HFF-Myc (cell line): ENCODE measurements at regions not wholly inside any gene's neighbourhood (a gene's known extent, or its start where the extent isn't known, plus 50 kb on each side); places are given as distances from the start of the nearest gene placed in this dataset.

Experiments used
- DNase-seq: peaks from one replicate; pipeline ENCODE4 v3.0.0-alpha.2; 2011; ENCODE audit warnings: low read depth; ENCODE audit errors: extremely low read depth
- H3K4me3 ChIP-seq: replicated peaks from 2 replicates; pipeline ENCODE4 v1.5.1; 2011; ENCODE audit warnings: low read depth, mild to moderate bottlenecking, control low read depth, low read length
- TF ChIP-seq, protein P1 (sequence below): IDR thresholded peaks from 2 replicates; pipeline ENCODE4 v1.5.1; 2012; ENCODE audit warnings: mild to moderate bottlenecking, low read depth, low read length, control low read depth; ENCODE audit errors: missing control alignments

- TF ChIP-seq, protein P1, sequence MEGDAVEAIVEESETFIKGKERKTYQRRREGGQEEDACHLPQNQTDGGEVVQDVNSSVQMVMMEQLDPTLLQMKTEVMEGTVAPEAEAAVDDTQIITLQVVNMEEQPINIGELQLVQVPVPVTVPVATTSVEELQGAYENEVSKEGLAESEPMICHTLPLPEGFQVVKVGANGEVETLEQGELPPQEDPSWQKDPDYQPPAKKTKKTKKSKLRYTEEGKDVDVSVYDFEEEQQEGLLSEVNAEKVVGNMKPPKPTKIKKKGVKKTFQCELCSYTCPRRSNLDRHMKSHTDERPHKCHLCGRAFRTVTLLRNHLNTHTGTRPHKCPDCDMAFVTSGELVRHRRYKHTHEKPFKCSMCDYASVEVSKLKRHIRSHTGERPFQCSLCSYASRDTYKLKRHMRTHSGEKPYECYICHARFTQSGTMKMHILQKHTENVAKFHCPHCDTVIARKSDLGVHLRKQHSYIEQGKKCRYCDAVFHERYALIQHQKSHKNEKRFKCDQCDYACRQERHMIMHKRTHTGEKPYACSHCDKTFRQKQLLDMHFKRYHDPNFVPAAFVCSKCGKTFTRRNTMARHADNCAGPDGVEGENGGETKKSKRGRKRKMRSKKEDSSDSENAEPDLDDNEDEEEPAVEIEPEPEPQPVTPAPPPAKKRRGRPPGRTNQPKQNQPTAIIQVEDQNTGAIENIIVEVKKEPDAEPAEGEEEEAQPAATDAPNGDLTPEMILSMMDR: no peak
- no peak overlapping the region for H3K4me3 ChIP-seq
- no peak for DNase-seq
Measured at GRCh38 chr18:30066288-30066687, 976.3 kb downstream of the DSC3 start.

DNA sequence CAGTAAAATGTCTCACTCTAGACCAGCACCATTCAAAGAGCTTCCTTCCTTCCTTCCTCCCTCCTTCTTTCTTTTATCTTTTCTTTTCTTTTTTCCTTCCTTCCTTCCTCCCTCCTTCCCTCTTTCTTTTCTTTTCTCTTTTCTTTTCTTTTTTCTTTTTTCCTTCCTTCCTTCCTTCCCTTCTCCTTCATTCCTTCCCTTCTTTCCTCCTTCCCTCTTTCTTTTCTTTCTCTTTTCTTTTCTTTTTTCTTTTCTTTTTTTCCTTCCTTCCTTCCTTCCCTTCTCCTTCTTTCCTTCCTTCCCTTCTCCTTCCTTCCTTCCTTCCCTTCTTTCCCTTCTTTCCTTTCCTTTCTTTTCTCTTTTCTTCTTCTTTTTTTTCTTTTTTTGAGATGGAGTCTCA lies 985.1 kb downstream of the DSC3 start:
- TF ChIP-seq, protein P1: no peak
- H3K4me3 ChIP-seq: no peak overlapping the region
- DNase-seq: no peak

DNA sequence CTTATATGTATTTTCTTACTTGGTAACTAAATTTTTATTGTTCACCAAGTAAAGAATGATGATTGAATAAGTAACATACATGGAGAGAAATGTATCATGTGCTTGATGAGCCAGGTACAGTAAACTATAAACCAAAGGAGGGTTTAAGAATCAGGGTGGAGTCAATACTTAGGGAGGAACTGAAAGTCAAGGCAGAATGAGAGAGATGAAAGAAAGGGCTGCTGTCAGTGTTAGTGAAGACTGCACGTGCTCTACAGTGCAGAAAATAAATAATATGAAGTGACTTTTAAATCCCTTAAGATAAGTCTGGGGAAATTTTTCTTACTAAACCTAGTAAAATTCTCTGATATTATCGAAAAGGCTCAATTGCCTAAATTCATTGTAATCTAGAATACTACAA lies 986.0 kb downstream of the DSC3 start:
- H3K4me3 ChIP-seq: no peak overlapping the region
- TF ChIP-seq, protein P1: no peak
- no peak for DNase-seq

DNA sequence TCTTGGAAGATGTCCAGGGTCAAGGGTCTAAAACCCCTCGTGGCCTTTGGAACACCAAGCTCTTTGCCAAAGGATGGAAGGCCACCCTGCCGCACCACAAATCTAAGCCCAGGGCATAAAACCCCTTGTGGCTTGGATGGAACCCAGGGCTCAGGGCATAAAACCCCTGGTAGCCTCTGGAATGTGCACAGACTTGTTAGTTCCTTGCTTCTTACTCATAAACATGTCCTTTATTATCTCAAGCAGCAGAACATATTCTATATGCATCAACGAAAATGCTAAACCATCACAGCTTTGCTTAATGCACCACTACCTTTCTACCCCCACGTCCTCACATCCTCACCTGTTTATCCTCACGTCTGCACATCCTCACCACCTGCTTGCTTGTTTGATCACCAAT lies 998.0 kb downstream of the DSC3 start:
- no peak overlapping the region for H3K4me3 ChIP-seq
- DNase-seq: no peak
- TF ChIP-seq, protein P1: no peak

DNA sequence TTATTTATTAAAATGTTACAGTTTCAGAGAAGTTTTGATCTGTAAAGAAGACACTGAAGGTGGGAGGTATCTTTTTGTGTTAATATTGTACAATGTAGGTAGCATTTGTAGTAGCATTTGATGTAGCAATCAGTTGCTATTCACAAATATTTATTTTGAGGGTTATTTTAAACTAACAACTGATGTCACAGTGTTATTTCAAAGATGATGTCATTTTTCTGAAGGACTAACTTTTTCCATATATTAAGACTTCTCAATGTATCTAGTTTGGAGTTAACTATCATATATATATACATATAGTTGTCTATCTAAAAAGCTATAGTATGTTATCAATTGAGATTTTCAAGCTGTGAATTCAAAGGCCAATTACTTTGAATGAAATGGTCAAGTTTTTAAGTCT lies 1003.3 kb downstream of the DSC3 start:
- DNase-seq: no peak
- H3K4me3 ChIP-seq: no peak overlapping the region
- TF ChIP-seq, protein P1: no peak

DNA sequence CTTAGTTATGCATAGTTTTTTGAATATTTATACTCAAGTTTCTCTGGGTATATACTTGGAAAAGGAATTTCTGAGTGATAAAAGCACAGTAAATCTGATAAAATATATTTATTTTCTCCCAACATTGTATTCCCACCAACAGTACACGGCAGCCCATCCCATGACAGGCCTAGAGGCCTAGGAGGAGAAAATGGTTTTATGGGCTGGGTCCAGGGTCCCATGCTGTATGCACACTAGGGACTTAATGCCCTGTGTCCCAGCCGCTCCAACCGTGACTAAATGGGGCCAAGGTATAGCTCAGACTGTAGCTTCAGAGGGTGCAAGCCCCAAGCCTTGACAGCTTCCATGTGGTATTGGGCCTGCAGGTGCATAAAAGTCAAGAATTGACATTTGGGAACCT lies 1007.7 kb downstream of the DSC3 start:
- DNase-seq: no peak
- TF ChIP-seq, protein P1: no peak
- H3K4me3 ChIP-seq: no peak overlapping the region

- TF ChIP-seq, protein P1: no peak
- H3K4me3 ChIP-seq: no peak overlapping the region
- no peak for DNase-seq
Measured at GRCh38 chr18:30016179-30016578, 1026.4 kb downstream of the DSC3 start.
